MG63 (cell line): ENCODE measurements at regions not wholly inside any gene's neighbourhood (a gene's known extent, or its start where the extent isn't known, plus 50 kb on each side); places are given as distances from the start of the nearest gene placed in this dataset.
A peak's percentile ranks its signal among the peaks of the same experiment; 100 is the strongest.

Experiments used
- DNase-seq: peaks from one replicate; pipeline ENCODE4 v3.0.0-alpha.2; 2020
- H3K27me3 ChIP-seq: fragments of 250-450 bp; sonication (Bioruptor Pico); 2 replicates; pipeline ENCODE4 v1.5.1; 2020; ENCODE audit warnings: mild to moderate bottlenecking, moderate library complexity
- H3K36me3 ChIP-seq: fragments of 250-450 bp; sonication (Bioruptor Pico); 2 replicates; pipeline ENCODE4 v1.5.1; 2020; ENCODE audit warnings: mild to moderate bottlenecking, moderate library complexity
- H3K4me3 ChIP-seq: fragments of 250-450 bp; sonication (Bioruptor Pico); 2 replicates; pipeline ENCODE4 v1.5.1; 2020; ENCODE audit warnings: mild to moderate bottlenecking, moderate library complexity
- H3K9me3 ChIP-seq: fragments of 250-450 bp; sonication (Bioruptor Pico); 2 replicates; pipeline ENCODE4 v1.5.1; 2020; ENCODE audit warnings: mild to moderate bottlenecking, moderate library complexity

- no peaks in the 10 kb centered on the region for H3K27me3 ChIP-seq
- H3K9me3 ChIP-seq = 0 out of 2 replicates have a peak, but pooled peaks cover 2% of the 10 kb centered on the region
- peak; percentile 21 for DNase-seq
- no peaks in the 10 kb centered on the region for H3K36me3 ChIP-seq
- no peak overlapping the region for H3K4me3 ChIP-seq
Observed at GRCh38 chr5:143707806-143708205, 104.2 kb upstream of the HMHB1 start.

DNA sequence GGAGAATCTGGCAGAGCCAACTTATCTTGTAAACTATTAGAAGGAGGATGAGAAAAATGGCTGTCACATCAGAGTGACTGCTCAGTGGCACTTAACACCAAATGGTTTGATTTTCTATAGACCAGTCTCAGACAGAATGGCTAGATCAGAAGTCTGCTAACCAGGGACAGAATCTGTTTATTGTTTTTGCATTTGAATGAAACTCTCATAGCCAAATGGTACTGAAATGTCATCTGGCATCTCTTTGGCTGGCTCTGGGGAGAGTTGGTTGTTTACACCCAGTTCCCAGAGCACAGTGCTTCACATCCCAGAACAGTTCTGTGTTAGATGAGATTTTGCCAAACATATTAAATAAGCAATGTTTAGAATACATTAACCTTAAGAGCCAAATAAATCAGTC is 106.6 kb upstream of the HMHB1 start:
- H3K36me3 ChIP-seq = no peaks in the 10 kb centered on the region
- no peaks in the 10 kb centered on the region for H3K27me3 ChIP-seq
- no peak for DNase-seq
- H3K9me3 ChIP-seq = 0 out of 2 replicates have a peak, but pooled peaks cover 2% of the 10 kb centered on the region
- no peak overlapping the region for H3K4me3 ChIP-seq

DNA sequence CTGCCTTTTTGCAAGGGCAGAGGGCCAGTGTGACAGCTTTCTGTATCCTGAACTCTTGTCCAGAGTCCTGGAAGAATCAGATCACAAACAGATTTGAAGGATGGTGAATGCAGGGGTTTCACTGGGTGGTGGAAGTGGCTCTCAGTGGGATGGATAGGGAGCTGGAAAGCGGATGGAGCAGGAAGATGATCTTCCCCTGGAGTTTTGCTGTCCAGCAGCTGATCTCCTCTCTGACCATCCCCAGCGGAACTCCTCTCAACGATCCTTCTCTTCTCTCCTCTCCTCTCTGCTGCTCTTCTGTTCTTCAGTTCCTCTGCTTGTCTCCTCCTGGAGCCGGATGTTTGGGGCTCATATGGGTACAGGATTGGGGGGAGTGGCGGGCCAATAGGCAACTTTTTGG is 108.3 kb upstream of the HMHB1 start:
- no peak overlapping the region for H3K4me3 ChIP-seq
- no peak for DNase-seq
- no peaks in the 10 kb centered on the region for H3K27me3 ChIP-seq
- no peaks in the 10 kb centered on the region for H3K9me3 ChIP-seq
- H3K36me3 ChIP-seq = no peaks in the 10 kb centered on the region

DNA sequence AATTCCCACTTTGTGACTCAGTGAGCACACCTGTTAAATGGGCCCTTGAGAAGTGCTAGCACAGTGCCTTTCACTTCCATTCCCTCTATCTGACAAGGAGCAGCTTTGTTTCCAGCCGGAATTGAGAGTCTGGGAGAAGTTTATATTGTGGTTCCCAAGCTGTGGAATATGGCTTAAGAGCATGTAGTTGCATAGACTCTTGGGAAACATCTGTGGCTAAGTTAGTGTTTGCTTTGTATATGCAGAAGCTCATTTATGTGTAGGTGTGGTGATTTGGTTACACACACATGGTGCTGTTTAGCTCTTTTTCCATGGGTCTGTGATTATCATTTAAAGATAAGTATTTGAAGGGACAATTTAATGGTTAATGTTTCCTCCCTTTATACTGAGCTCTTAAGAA is 110.5 kb upstream of the HMHB1 start:
- H3K36me3 ChIP-seq = no peaks in the 10 kb centered on the region

GRCh38 chr5:143700994-143701393 is 111.0 kb upstream of the HMHB1 start:
- no peak for DNase-seq
- H3K27me3 ChIP-seq = no peaks in the 10 kb centered on the region
- H3K9me3 ChIP-seq = no peaks in the 10 kb centered on the region
- no peak overlapping the region for H3K4me3 ChIP-seq
- H3K36me3 ChIP-seq = no peaks in the 10 kb centered on the region

More for the DNA sequence above, 110.5 kb upstream of the HMHB1 start:
- Histone ChIP-seq H3K9me3 (no peaks in the 10 kb centered on the region), H3K4me3 (no peak overlapping the region), H3K27me3 (no peaks in the 10 kb centered on the region)
- DNase-seq = no peak

DNA sequence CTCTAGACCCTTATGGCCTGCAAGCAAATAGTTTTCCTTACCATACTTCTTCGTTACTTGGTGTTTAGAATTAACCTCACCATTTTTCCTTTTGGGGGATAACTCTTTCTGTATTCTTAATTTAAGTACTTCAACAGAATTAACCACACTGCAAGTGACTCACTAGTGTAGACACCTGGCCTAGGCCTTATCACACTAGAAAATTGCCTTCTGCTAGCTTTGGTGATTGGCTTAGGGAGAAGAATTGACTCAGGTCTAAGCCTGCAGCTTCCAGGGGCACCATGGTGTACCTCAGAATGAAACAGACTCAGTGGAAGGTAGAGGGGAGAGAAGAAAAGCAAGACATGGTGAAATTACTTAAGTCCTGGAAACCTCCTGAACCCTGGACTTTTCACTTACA is 112.8 kb upstream of the HMHB1 start:
- H3K9me3 ChIP-seq = no peaks in the 10 kb centered on the region; the same call in 1 of the 2 replicates
- H3K36me3 ChIP-seq = no peaks in the 10 kb centered on the region
- H3K4me3 ChIP-seq = no peak overlapping the region
- no peak for DNase-seq
- H3K27me3 ChIP-seq = no peaks in the 10 kb centered on the region

- no peaks in the 10 kb centered on the region; the same call in 1 of the 2 replicates for H3K9me3 ChIP-seq
- H3K27me3 ChIP-seq = no peaks in the 10 kb centered on the region
- no peak for DNase-seq
- H3K4me3 ChIP-seq = no peak overlapping the region
- H3K36me3 ChIP-seq = no peaks in the 10 kb centered on the region
Observed at GRCh38 chr5:143698574-143698973, 113.4 kb upstream of the HMHB1 start.

- H3K36me3 ChIP-seq = no peaks in the 10 kb centered on the region
- no peak overlapping the region for H3K4me3 ChIP-seq
- no peak for DNase-seq
Observed at GRCh38 chr5:143696921-143697320, 115.0 kb upstream of the HMHB1 start.

DNA sequence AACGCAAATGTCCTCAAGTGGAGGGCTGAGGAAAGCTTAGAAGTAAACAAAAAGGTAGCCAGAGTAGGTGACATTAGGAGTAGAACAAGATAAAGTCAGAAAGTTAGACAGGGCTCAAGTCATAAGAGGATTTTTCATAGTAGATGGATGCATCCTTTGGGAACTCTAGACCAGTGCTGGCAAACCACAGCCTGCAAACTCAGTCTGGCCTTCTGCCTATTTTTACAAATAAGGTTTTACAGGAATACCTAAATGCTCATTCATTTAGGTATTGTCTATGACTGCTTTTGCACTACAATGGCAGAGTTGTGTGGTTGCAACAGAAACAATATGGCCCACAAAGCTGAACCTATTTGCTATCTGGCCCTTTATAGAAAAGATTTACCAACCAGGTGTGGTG is 116.0 kb upstream of the HMHB1 start:
- Histone ChIP-seq H3K36me3 (no peaks in the 10 kb centered on the region), H3K4me3 (no peak overlapping the region), H3K27me3 (no peaks in the 10 kb centered on the region), H3K9me3 (no peaks in the 10 kb centered on the region; the same call in 1 of the 2 replicates)
- DNase-seq = no peak

More at GRCh38 chr5:143696921-143697320, 115.0 kb upstream of the HMHB1 start:
- H3K27me3 ChIP-seq = no peaks in the 10 kb centered on the region
- H3K9me3 ChIP-seq = no peaks in the 10 kb centered on the region; the same call in 1 of the 2 replicates

GRCh38 chr5:143695244-143695864 is 116.6 kb upstream of the HMHB1 start:
- no peak for DNase-seq
- Histone ChIP-seq H3K4me3 (no peak overlapping the region), H3K27me3 (no peaks in the 10 kb centered on the region), H3K9me3 (no peaks in the 10 kb centered on the region; the same call in 1 of the 2 replicates), H3K36me3 (no peaks in the 10 kb centered on the region)

GRCh38 chr5:143694357-143694756 is 117.6 kb upstream of the HMHB1 start:
- no peaks in the 10 kb centered on the region for H3K36me3 ChIP-seq
- no peak overlapping the region for H3K4me3 ChIP-seq
- no peak for DNase-seq
- no peaks in the 10 kb centered on the region for H3K27me3 ChIP-seq
- H3K9me3 ChIP-seq = no peaks in the 10 kb centered on the region; the same call in 1 of the 2 replicates

- H3K36me3 ChIP-seq = no peaks in the 10 kb centered on the region
- no peak overlapping the region for H3K4me3 ChIP-seq
- H3K27me3 ChIP-seq = no peaks in the 10 kb centered on the region
- H3K9me3 ChIP-seq = peaks cover 2% of the 10 kb centered on the region
- no peak for DNase-seq
Observed at GRCh38 chr5:143693651-143694252, 118.2 kb upstream of the HMHB1 start.

GRCh38 chr5:143692342-143692741 is 119.6 kb upstream of the HMHB1 start:
- no peak for DNase-seq
- peaks cover 2% of the 10 kb centered on the region for H3K9me3 ChIP-seq
- no peaks in the 10 kb centered on the region for H3K36me3 ChIP-seq
- no peak overlapping the region for H3K4me3 ChIP-seq
- H3K27me3 ChIP-seq = no peaks in the 10 kb centered on the region

DNA sequence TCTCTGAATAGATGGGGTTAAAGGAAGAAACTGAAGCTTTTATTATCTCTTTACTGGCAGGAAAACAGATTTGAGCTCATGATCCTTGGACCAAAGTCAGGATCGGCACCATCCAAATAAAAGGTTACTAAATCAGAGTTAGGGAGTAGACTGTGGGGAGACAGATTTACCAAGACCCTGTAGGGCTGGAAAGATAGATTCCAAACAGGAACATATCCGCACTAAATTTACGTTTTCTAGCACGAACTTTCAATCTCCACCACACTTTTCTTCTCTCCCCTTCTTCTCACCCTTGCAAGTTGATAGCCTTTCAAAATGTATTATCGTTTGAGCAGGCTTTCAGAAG is 120.0 kb upstream of the HMHB1 start:
- H3K27me3 ChIP-seq = no peaks in the 10 kb centered on the region
- H3K4me3 ChIP-seq = no peak overlapping the region
- H3K36me3 ChIP-seq = no peaks in the 10 kb centered on the region
- no peak for DNase-seq
- peaks cover 2% of the 10 kb centered on the region for H3K9me3 ChIP-seq

- no peak for DNase-seq
Observed at GRCh38 chr5:143691287-143691944, 120.5 kb upstream of the HMHB1 start.

DNA sequence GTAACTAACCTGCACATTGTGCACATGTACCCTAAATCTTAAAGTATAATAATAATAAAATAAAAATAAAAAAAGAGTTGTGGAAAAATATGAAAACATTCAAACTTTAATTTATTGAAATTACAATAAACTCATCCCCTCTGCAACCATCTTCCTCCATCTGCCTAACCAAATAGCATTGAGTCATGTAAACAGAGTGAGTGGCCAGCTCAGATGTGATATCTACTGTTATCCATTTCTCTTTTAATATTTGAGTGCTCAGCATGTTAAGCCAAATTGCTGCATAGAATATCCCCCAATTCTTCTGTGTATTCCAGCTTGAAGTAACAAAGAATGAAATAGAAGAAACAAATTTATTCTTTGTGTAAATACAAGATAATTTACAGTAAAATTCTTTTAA is 124.4 kb upstream of the HMHB1 start:
- Histone ChIP-seq H3K4me3 (no peak overlapping the region), H3K36me3 (no peaks in the 10 kb centered on the region), H3K9me3 (peaks cover 3% of the 10 kb centered on the region; the same call in 1 of the 2 replicates), H3K27me3 (no peaks in the 10 kb centered on the region)
- DNase-seq = no peak

More at GRCh38 chr5:143691287-143691944, 120.5 kb upstream of the HMHB1 start:
- H3K9me3 ChIP-seq = peaks cover 2% of the 10 kb centered on the region
- H3K27me3 ChIP-seq = no peaks in the 10 kb centered on the region
- H3K4me3 ChIP-seq = no peak overlapping the region
- H3K36me3 ChIP-seq = no peaks in the 10 kb centered on the region

DNA sequence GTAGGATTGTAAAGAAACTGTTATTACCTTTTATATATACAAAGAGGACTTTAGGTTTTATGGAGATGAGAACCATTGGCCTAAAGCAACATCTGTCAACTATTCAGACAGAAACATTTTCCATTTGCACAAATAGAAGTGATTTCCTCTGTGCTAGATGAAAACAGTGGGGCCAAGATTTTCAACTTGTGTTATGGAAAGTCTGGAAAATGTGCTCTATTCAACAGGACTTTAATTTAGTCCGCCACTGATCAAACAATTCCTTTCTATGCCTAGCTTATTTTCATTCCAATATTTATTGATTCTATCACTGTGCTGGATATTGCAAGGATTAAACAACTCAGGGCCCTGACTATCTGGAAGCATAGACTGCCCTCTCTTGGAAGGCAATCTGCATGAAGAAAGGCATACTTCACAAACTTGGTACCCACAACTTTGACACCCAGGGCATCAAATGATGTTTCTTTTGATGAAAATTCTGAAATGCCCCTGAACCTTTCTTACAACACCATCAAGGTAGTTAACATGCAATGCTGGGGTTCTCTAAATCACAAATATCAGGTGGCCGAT is 126.6 kb upstream of the HMHB1 start:
- DNase-seq = no peak
- H3K4me3 ChIP-seq = no peak overlapping the region
- peaks cover 3% of the 10 kb centered on the region; the same call in 1 of the 2 replicates for H3K9me3 ChIP-seq
- H3K36me3 ChIP-seq = no peaks in the 10 kb centered on the region
- no peaks in the 10 kb centered on the region for H3K27me3 ChIP-seq
